Erythroblast (primary cell): ENCODE measurements at regions not wholly inside any gene's neighbourhood (a gene's known extent, or its start where the extent isn't known, plus 50 kb on each side); places are given as distances from the start of the nearest gene placed in this dataset.

Experiments used
- DNase-seq, 2 experiments: peaks; one replicate each; lab custom pipeline; 2025; lab: John Stamatoyannopoulos, UW
- GATA1 ChIP-seq: IDR thresholded peaks from 2 replicates; pipeline ENCODE4 v1.6.1; 2011; ENCODE audit warnings: low read depth, mild to moderate bottlenecking, control low read depth, low read length, moderate library complexity
- POLR2A ChIP-seq: IDR thresholded peaks from 2 replicates; pipeline ENCODE4 v1.6.1; 2011; ENCODE audit warnings: mild to moderate bottlenecking, low read length

- TF ChIP-seq GATA1 (no peak), POLR2A (no peak)
- DNase-seq, result no peak
These were observed 1022.4 kb upstream of the DIAPH2 start for GRCh38 chrX:95662200-95662599.

GRCh38 chrX:95666056-95666455, 1018.6 kb upstream of the DIAPH2 start:
- TF ChIP-seq POLR2A, result no peak
- no peak for TF ChIP-seq GATA1
- DNase-seq, result no peak

GRCh38 chrX:95675011-95675410, 1009.6 kb upstream of the DIAPH2 start:
- no peak for TF ChIP-seq POLR2A
- TF ChIP-seq GATA1, result no peak
- no peak for DNase-seq

- no peak for DNase-seq
- TF ChIP-seq POLR2A (no peak), GATA1 (no peak)
These were observed 1008.8 kb upstream of the DIAPH2 start for GRCh38 chrX:95675794-95676193.

GRCh38 chrX:95678679-95679078, 1006.0 kb upstream of the DIAPH2 start:
- no peak for DNase-seq
- TF ChIP-seq GATA1, result no peak
- TF ChIP-seq POLR2A, result no peak

- DNase-seq, result no peak
- TF ChIP-seq GATA1 (no peak), POLR2A (no peak)
These were observed 991.3 kb upstream of the DIAPH2 start for GRCh38 chrX:95693365-95693764.

GRCh38 chrX:95703696-95704095, 980.9 kb upstream of the DIAPH2 start:
- DNase-seq, result peak in 1 of 2 experiments; percentile 0

GRCh38 chrX:95716841-95717240, 967.8 kb upstream of the DIAPH2 start:
- TF ChIP-seq GATA1 (no peak), POLR2A (no peak)
- DNase-seq, result no peak

More at GRCh38 chrX:95703696-95704095, 980.9 kb upstream of the DIAPH2 start:
- no peak for TF ChIP-seq GATA1
- TF ChIP-seq POLR2A, result no peak

- no peak for DNase-seq
- TF ChIP-seq GATA1 (no peak), POLR2A (no peak)
These were observed 965.9 kb upstream of the DIAPH2 start for GRCh38 chrX:95718746-95719145.

GRCh38 chrX:95721011-95721410, 963.6 kb upstream of the DIAPH2 start:
- no peak for TF ChIP-seq POLR2A
- no peak for TF ChIP-seq GATA1
- DNase-seq, result no peak

GRCh38 chrX:95728446-95728845, 956.2 kb upstream of the DIAPH2 start:
- TF ChIP-seq GATA1 (no peak), POLR2A (no peak)
- DNase-seq, result no peak

GRCh38 chrX:95729401-95729800, 955.2 kb upstream of the DIAPH2 start:
- no peak for DNase-seq
- TF ChIP-seq POLR2A, result no peak
- TF ChIP-seq GATA1, result no peak

GRCh38 chrX:95733426-95733825, 951.2 kb upstream of the DIAPH2 start:
- DNase-seq, result no peak
- TF ChIP-seq POLR2A (no peak), GATA1 (no peak)

- no peak for DNase-seq
- TF ChIP-seq GATA1 (no peak), POLR2A (no peak)
These were observed 930.2 kb upstream of the DIAPH2 start for GRCh38 chrX:95754411-95754810.

- no peak for DNase-seq
- TF ChIP-seq POLR2A, result no peak
- no peak for TF ChIP-seq GATA1
These were observed 924.3 kb upstream of the DIAPH2 start for GRCh38 chrX:95760356-95760755.

- no peak for DNase-seq
- TF ChIP-seq GATA1 (no peak), POLR2A (no peak)
These were observed 921.9 kb upstream of the DIAPH2 start for GRCh38 chrX:95762716-95763115.
